COLO668 (cell line): ENCODE measurements at regions not wholly inside any gene's neighbourhood (a gene's known extent, or its start where the extent isn't known, plus 50 kb on each side); places are given as distances from the start of the nearest gene placed in this dataset.

Experiments used
- DNase-seq: peaks from one replicate; lab custom pipeline; 2025; ENCODE audit not compliant: unreplicated experiment; lab: John Stamatoyannopoulos, UW

DNA sequence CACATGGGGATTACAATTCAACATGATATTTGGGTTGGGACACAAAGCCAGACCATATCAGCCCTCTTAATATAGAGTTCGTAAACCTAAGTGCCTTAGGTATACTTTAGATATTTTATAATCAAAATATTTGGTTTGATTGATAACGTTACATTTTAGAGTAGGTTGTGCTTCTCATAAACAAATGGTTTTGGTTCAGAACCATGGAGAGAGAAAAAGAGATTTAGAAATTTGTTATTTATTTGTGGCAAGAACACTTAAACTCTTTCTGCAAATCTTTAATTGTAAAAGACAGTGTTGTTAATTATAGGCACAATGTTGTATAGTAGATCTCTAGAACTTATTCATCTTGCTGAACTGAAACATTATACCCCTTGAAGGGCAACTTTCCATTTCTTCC is 298.8 kb downstream of the TENT4A start:
- DNase-seq, result no peak

DNA sequence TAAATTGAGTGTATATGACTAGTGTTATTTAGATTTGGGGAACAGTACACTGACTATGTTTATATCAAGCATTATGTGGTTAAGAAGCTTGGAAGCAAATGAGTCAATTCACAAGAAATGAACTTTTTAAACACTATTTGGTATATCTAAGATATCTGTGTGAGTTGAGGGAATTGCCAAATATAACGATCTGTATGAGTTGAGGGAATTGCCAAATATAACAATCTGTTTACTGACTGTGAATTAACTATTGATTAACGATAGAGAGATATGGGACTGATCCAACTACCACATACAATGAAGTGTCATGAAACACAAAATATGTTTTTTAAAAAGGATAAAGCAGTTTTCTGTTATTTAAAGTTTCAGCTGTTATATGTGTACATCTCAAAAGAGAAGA is 301.4 kb downstream of the TENT4A start:
- no peak for DNase-seq

DNA sequence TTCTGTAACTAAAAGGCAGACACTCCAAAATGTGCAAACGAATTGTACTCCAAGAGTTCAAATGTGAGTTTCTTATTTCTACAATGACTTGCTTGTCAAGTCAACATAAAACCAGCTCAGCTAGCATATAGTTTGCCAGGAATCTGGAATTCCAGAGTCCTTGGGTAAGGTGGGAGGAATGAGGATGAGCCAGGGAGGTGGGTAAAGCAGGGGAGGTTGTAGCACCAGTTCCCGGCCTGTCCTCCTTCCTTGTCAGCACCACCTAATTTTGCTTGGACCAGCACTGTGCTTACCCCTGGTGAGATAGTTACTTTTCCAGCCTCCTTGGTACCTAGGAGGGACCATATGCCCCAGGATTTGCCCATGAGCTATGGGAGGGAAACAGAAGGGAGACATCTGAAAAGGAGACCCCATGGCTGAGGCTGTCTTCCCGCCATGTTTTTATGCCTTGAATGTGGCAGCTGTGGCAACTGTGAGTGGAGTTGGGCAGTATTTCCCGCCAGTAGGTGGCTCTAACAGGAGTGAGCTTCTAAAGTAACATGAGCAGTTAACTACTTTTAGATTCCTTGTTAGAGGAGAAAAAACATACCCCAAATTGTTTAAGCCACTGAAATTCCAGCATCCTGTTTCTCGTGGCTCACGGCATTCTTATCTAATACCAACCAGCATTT is 302.5 kb downstream of the TENT4A start:
- peak; percentile 12 for DNase-seq

DNA sequence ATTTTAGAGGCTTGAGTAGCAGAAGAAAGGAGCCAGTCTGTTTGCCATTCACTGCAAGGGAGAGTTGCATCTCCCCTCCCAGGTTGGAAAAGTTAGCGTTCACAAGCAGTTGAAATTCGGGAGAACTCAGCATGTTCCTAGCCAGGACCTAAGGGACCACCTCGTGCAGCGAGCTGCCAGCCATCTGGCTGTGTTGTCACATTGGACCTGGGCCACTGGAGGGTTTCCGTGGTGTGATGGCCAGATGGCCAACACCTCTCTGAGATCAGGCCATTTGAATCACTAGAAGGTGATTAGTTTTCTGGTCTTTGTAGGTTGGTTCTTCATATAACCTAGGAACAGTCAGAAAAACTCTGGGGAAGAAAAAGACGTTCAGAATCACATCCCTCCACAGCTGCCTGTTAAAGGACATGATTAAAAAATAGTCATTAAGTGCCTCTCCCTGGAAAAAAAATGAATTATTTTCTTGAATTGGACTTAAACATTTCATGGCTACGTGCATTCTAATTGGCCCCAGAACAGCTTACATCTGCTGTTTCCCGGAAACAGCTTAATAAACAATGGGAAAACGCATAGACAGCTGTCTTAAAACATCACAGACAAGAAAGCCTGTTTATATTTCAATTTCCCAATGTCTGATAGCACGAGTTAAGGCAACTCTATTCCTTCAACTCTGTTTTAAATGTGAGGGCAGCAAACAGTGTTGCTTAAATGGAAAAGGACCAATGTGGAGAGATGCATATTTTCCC is 303.9 kb downstream of the TENT4A start:
- DNase-seq, result no peak

DNA sequence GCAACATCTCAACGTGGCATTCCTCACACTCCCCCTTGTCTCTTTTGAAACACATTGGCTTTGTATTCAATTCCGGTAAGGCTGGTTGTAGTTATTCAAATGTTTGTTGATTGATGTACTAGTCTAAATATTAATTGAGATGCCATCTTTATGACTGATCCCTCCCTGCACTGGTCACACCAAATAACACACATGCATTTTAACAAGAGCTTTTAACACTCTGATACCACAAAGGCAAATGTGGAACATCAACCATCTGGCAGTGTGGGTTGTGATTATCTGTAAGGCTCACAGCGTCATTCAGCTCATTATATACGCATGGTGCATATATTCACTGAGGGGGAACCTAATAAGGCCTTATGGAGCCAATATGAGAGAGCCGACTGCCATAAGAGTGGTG is 305.0 kb downstream of the TENT4A start:
- no peak for DNase-seq

DNA sequence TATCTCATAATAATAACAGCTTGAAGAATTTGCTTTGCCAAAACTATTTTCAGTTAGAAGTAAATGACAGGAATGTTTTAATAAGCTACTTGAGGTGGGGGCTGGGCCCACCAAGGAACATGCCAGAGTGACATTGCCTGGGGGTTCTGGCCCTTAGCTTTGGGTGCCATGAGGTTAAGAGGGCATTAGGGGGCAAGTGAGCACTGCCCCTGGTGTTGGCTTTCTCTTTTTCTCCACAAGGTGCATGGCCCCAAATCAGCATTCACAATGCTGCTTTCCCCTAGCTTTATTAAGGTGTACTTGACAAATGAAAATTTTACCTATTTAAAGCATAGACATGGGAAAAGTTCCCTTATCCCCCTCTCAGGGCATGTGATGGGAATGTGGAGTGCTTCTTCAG is 305.4 kb downstream of the TENT4A start:
- no peak for DNase-seq

DNA sequence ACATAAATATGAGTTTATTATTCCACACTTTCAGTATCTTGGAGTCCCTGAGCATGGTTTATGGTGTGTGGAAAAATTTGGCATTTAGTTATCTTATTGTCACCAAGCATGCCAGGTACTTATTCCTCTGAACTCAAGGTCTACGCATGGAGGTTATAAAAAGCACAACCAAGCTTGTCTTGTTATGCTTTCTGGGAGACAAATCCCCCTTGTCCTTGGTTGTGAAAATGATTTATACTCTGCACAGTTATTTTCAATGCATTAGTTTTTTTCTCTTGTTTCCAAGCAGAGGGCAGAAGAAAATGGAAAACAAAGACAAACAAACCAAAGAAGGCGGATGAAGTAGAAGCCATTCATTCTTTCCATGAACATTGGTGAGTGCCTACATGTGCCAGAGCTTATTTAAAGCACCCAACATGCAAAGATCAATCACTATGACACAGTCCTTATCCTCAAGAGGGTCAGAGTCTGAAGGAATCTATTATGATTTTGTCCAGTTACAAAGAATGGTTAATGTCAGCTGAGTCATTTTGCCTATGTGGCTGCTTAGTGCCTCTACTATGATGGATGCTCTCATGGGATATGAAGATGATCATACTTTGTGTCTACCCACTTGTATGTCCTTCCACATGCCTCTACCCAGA is 323.1 kb downstream of the TENT4A start:
- no peak for DNase-seq

DNA sequence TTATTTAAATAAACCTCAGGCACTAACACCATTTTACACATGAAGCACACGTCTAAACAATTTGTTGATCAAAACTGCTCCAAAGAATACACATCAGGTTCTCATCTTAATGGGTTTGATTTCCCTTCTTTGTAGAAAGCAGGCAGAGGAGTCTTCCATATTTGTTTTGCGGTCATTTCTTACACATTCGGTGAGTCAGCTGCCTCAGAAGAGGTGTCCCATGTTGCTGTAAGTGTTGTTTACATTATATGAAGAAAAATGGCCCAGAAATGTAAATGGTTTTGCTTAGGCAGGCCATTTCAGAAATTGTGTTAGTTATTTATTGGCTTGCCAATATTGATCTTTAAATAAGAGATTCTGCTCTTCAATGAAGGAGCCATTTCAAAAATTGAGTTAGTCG is 325.8 kb downstream of the TENT4A start:
- DNase-seq, result peak; percentile 23

DNA sequence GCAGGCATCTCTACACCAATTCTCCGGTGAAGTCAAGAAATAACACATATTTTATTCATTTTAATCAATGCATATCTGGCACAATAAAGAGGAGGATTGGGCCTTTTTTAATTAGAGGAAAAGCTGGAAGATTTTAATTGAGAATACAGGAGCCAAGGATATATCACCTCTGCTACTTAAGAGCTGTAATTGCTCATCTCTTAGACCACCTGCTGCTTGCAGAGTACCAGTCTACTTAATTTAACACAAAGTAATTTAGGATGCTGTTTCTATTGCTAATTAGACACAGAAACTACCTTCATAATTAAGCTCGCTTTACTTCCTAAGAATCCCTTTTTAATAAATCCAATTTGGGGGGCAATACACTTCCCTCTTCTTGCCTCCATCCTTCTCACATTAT is 326.9 kb downstream of the TENT4A start:
- no peak for DNase-seq

DNA sequence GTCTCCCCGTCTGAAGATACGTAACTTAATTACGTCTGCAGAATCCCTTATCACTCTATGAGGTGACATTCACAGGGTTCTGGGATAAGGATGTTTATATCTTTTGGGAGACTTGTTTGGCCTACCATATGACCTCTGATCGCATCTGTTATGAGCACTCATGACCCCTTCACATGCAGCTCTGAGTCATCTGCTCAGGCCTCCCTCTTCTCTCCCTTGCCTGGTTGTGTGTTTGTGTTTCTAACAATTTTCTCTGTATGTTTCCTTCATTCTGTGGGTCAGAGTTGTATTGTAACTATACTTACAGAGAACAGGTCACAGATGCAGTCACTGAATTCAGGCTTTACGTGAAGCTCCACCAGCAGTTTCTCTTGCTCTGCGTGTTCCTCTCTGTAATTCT is 330.6 kb downstream of the TENT4A start:
- no peak for DNase-seq

DNA sequence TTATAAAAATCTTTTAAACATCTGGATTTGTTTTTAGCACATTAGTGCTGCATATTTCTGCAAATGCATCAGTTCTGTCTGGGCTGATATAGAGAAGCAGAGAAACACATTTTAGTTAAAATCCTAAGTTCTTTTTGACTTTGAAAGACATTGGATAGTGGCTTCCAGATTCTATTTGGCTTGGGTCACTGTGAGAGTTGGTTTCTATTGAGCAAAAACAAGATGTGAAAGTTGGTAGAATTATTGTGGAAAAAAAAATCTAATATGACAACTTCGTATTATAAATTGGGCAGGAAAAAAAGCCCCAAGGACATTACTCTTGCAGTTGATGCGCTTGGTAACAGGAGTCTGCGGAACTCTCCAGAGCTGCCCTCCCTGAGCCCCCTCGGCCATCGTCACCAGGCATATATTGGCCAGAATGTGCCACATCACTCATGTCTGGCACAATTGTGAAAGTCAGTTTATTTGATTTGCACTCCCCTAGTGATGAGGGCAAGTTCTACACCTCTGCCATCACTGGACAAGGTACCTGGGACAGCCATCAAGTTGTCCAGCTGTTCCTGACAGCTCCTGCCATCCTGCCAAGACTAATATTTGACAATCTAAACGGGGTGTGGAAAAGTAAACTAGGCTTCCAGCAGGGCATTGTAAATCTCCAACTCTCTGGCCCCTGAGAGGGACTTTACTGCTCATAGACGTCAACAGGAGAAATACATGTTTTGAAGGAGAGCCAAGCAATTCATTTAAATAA is 334.5 kb downstream of the TENT4A start:
- peak; percentile 76 for DNase-seq

DNA sequence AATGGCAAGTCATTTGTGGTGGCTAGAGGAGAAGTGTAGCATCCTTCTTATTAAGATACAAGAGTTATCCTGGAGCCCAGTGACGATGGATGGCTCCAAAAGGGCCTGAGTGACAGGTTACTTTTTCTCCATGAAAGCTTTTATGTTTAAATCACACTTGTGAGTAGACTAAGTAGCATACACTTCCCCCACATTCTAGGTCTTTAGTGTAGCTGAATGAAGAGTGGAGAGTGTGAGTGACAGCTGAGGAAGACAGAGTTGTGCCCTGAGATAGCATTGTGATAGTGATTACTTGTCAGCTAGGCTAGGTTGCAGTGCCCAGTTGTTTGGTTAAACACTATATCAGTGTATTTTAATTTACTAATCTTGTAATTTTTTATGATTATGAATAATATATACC is 337.8 kb downstream of the TENT4A start:
- DNase-seq, result no peak

DNA sequence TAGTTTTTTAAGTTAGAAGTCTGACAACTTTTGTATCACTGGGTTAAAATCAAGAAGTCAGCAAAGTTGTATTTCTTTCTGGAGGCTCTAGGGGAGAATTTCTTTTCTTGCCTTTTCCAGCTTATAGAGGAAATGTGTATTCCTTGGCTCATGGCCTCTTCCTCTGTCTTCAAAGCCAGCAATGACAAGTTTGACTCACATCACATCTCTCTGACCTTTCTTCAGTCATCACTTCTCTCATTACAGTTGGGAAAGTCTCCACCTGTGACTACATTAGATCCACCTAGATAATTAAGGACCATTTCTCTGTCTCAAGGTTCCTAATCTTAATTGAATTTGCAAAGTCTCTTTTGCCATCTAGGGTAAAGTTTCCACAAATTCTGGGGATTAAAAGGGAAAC is 339.9 kb downstream of the TENT4A start:
- DNase-seq, result no peak

DNA sequence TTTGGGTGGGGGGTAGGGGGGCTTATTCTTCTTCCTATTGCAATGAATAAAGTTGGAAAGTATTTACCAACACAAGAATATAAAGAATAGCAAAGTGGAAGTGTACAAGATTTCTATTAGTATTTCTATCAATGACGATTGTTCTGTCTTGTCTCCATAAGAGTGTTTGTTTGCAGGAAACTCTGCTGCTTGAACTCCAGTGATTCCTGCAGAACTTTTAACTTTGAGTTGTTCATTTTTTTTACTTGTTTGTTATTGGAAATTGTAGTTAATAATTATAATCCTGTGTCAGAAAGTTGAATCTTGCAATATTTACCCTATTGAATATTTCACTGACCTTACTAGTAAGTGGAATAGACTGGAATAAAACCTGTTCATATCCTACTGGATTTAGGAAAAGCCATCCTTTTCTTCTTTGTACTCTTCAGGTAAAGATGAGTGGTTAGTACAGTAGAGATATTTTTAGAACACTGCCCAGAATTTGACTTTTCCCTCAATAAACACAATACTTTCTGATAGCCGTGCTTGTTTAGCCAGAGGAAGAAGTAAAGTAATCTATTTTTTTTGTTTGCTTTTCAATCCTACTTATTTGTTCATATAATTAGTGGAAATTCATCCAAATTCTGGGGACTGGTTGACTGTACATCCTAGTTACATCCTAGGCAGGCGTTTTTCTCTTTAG is 340.4 kb downstream of the TENT4A start:
- DNase-seq, result no peak

DNA sequence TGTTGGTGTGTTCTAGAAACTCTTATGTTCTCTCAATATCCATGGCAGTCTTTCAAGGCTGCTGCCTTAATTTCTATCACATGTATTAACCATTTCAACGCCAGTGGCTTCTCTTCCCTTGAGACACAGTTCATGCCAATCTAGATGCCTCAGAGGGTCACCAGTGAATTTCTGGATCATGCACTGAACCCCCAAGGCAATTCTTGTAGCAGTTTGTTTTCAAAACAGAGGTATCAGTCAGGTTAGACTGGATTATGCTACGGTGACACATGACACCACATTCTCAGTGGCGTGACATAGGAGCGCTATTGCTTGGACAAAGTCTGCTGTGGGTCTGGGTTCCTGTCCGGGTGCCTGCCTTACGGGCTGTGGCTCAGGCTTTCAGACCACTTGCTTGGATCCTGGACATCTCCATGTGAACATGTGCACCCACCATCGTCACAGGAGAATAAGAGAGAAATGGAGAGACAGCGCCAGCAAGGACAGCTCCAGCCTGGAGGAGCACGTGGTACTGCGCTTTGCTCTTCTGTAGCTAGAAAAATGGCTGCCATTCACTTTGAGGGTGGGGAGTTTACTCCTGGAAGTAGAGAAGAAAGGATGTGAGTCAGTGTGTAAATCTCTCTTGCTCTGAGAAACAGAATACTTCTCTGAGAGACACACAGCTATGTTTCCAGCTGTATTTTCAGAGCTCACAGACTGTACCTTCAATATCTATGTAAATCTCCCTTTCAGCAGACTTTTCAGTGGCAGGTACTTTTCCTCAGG is 329.3 kb upstream of the ADCY2 start:
- no peak for DNase-seq

DNA sequence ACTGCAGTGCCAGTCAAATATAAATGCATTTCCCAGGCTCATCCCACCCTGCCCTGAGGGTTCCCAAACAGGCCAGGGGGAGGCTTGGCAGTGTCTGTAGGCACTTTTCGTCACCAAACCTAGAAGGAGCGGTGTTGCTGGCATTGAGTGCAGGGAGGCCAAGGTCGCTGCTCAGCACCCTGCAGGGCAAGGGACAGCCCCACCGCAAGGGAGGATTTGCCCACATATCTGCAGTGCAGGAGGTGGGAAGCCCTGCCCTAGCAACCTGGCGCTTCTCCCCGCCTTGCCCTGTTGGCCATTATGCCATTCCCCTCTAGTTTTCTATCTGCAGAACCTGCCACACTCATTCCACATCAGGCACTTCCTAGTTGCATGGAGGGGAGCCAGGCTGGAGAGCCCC is 327.8 kb upstream of the ADCY2 start:
- no peak for DNase-seq

DNA sequence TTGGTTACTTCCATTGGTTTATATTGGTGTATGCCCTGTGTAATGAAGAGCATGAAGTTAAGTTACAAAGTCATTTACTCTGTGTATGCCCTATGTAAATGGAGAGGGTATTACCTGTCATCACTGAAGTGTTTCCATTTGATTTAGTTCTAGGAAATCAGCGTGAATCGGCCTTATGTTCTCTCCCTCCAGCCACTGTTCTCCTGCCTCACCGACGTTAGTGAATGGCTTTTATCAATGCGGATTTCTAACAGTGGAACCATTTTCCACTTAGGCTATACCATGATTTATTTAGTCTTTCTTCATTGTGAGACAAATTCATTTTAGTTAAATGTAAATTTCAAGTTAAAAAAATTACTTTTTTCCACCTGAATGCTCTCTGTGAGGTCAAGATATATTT is 327.0 kb upstream of the ADCY2 start:
- no peak for DNase-seq

DNA sequence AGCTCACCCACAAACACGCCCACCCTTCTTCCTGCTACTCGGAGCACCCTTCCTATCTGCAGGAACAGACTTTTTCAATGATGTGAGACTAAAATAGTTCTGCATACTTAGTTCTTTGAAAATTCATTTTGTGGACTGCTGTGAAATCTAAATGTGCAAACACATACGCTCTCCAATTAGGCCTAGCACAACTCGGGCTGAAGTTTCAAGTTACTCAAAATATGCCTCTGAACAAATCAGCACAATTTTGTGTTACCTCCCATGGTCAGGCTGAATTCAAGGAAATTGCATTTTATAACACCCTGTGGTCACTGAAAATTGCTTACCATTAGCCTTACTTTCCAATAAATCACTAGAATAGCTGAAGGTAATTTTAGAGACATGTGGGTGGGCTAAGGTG is 323.8 kb upstream of the ADCY2 start:
- no peak for DNase-seq

DNA sequence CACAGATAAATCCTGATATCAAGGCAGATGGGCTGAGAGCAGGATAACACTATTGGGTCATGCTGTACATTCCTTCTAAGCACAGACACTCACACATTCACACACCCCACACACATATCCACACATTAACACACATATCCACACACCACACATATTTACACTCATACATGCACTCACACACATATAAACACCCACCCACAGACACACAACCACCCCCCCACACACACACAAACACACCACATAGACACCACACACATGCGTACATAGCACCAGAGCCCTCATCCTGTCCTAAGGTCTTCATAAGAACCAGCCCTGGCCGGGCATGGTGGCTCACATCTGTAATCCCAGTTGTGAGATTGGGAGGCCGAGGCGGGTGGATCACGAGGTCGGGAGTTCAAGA is 322.3 kb upstream of the ADCY2 start:
- no peak for DNase-seq

DNA sequence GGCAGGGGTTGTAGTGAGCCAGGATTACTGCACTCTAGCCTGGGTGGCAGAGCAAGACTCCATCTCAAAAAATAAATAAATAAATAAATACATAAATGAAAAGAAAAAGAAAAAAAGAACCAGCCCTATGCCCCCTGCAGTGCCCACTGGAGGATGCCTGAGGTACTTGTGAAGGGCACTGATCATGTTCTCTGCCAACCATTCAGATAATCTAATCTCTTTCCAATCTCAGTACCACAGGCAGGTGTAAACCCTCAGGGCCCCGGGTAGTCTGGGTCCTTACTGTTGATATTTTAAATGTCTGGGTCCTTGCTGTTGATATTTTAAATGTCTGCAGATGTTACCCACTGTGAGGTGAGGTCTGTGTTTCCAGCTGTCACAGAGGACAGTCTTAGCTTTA is 321.8 kb upstream of the ADCY2 start:
- DNase-seq, result no peak
